ENCODE measurements at regions not wholly inside any gene's neighbourhood (a gene's known extent, or its start where the extent isn't known, plus 50 kb on each side); places are given as distances from the start of the nearest gene placed in this dataset.
"Not testable (repeated sequence)": the region's sequence is repeated elsewhere in the genome, so short reads cannot be mapped to it uniquely, and the experiment has no call there.

- in situ Hi-C loops (cut with MboI; ENCODE audit: low pct_unique_long_range_greater_than_20kb, low sequenced_read_pairs, unreplicated experiment), result no loop called here
- TF ChIP-seq CTCF (IDR thresholded peaks at IDR 0.05; ENCODE audit: extremely low read depth, insufficient read depth, missing control alignments), result no peak
- no peak for DNase-seq (ENCODE audit: low spot score)
Measured at GRCh38 chr14:105632010-105632409, 105.6 kb downstream of the TMEM121 start.

GRCh38 chr14:105633596-105633995 lies 107.2 kb downstream of the TMEM121 start:
- DNase-seq (ENCODE audit: low spot score); in situ Hi-C loops (cut with MboI; ENCODE audit: low pct_unique_long_range_greater_than_20kb, low sequenced_read_pairs, unreplicated experiment): not testable (repeated sequence)

- no peak for DNase-seq (ENCODE audit: low spot score)
- in situ Hi-C loops (cut with MboI; ENCODE audit: low pct_unique_long_range_greater_than_20kb, low sequenced_read_pairs, unreplicated experiment), result no loop called here
- TF ChIP-seq CTCF (IDR thresholded peaks at IDR 0.05; ENCODE audit: extremely low read depth, insufficient read depth, missing control alignments), result no peak
Measured at GRCh38 chr14:105635560-105635959, 109.2 kb downstream of the TMEM121 start.

GRCh38 chr14:105636021-105636420 lies 109.6 kb downstream of the TMEM121 start:
- in situ Hi-C loops (cut with MboI; ENCODE audit: low pct_unique_long_range_greater_than_20kb, low sequenced_read_pairs, unreplicated experiment); DNase-seq (ENCODE audit: low spot score): not testable (repeated sequence)

- in situ Hi-C loops (cut with MboI; ENCODE audit: low pct_unique_long_range_greater_than_20kb, low sequenced_read_pairs, unreplicated experiment), result no loop called here
Measured at GRCh38 chr14:105636935-105637334, 110.6 kb downstream of the TMEM121 start.

GRCh38 chr14:105637345-105637744 lies 111.0 kb downstream of the TMEM121 start:
- in situ Hi-C loops (cut with MboI; ENCODE audit: low pct_unique_long_range_greater_than_20kb, low sequenced_read_pairs, unreplicated experiment); DNase-seq (ENCODE audit: low spot score): not testable (repeated sequence)

More at GRCh38 chr14:105636935-105637334, 110.6 kb downstream of the TMEM121 start:
- no peak for TF ChIP-seq CTCF (IDR thresholded peaks at IDR 0.05; ENCODE audit: extremely low read depth, insufficient read depth, missing control alignments)
- DNase-seq (ENCODE audit: low spot score), result no peak

- DNase-seq (ENCODE audit: low spot score); in situ Hi-C loops (cut with MboI; ENCODE audit: low pct_unique_long_range_greater_than_20kb, low sequenced_read_pairs, unreplicated experiment): not testable (repeated sequence)
Measured at GRCh38 chr14:105639969-105640931, 113.9 kb downstream of the TMEM121 start.

- no peak for TF ChIP-seq CTCF (IDR thresholded peaks at IDR 0.05; ENCODE audit: extremely low read depth, insufficient read depth, missing control alignments)
- in situ Hi-C loops (cut with MboI; ENCODE audit: low pct_unique_long_range_greater_than_20kb, low sequenced_read_pairs, unreplicated experiment), result no loop called here
- DNase-seq (ENCODE audit: low spot score), result no peak
Measured at GRCh38 chr14:105641075-105641937, 114.9 kb downstream of the TMEM121 start.

- DNase-seq (ENCODE audit: low spot score); in situ Hi-C loops (cut with MboI; ENCODE audit: low pct_unique_long_range_greater_than_20kb, low sequenced_read_pairs, unreplicated experiment): not testable (repeated sequence)
Measured at GRCh38 chr14:105641951-105642350, 115.6 kb downstream of the TMEM121 start.

- in situ Hi-C loops (cut with MboI; ENCODE audit: low pct_unique_long_range_greater_than_20kb, low sequenced_read_pairs, unreplicated experiment); DNase-seq (ENCODE audit: low spot score): not testable (repeated sequence)
Measured at GRCh38 chr14:105642486-105642885, 116.1 kb downstream of the TMEM121 start.

- in situ Hi-C loops (cut with MboI; ENCODE audit: low pct_unique_long_range_greater_than_20kb, low sequenced_read_pairs, unreplicated experiment); DNase-seq (ENCODE audit: low spot score): not testable (repeated sequence)
Measured at GRCh38 chr14:105643406-105644052, 117.1 kb downstream of the TMEM121 start.

GRCh38 chr14:105644053-105644435 lies 117.7 kb downstream of the TMEM121 start:
- DNase-seq (ENCODE audit: low spot score); in situ Hi-C loops (cut with MboI; ENCODE audit: low pct_unique_long_range_greater_than_20kb, low sequenced_read_pairs, unreplicated experiment): not testable (repeated sequence)
